GM19372 (cell line): ENCODE measurements at regions not wholly inside any gene's neighbourhood (a gene's known extent, or its start where the extent isn't known, plus 50 kb on each side); places are given as distances from the start of the nearest gene placed in this dataset.
"Not testable (repeated sequence)": the region's sequence is repeated elsewhere in the genome, so short reads cannot be mapped to it uniquely, and the experiment has no call there.

Experiments
- ATAC-seq: cut with Tn5 transposase; IDR thresholded peaks from one replicate; pipeline ENCODE4 v1.9.1; 2021; ENCODE audit warnings: mild to moderate bottlenecking, low read depth, moderate library complexity; ENCODE audit not compliant: unreplicated experiment

DNA sequence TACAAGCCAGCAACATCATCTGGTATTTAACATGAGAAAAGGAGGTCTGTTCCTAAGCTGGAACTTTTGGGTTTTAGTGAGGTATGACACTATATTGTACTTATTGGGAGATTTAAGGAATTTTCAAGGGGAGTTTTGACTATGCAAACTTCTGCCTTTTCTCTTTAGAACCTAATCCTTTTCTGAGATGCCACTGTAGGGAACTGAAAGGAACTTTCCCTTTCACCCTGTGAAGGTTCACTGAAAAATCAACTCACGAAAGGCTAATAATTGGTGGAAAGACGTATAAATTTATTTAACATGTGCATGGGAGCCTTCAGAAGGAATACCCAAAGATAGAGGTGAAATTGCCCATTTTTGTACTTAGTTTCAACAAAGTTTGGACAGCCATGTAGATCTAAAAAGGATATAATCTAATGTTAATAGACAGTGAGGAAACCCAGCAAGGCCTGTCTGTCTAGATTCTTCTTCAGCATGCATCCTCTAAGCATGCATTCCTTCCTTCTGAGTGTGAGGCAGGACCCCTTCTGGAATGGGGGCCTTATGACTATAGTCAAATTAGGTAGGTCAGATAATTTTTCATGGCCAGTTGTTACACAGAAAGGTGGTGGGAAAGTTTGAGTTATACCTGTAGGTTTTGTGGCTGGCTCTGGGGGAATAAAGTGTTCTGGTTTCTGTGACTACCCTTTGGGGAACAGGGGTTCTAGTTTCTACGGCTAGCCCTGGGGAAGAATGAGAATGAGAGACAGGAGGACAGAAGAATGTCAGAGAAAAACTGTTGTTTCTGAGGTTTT, 200.3 kb downstream of the C9orf152 start:
- ATAC-seq = peak; percentile 78

DNA sequence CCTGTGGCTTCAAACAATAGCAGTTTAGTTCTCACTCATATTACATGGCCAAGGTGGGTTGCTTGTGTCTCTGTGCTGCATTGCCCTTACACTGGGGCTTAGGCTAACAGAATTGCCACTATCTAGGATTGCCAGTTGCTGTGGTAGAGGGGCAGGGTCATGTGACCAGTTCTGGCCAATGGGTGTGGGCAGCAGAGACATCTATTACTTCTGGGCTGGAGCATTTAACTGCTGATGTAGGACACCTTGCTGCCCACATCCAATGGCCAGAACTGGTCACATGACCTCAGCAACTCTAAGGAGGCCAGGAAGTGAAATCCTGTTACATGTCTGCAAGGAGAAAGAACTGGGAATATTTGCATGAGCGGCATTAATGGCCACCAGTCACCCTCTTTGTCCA, 199.3 kb downstream of the C9orf152 start:
- no peak for ATAC-seq

DNA sequence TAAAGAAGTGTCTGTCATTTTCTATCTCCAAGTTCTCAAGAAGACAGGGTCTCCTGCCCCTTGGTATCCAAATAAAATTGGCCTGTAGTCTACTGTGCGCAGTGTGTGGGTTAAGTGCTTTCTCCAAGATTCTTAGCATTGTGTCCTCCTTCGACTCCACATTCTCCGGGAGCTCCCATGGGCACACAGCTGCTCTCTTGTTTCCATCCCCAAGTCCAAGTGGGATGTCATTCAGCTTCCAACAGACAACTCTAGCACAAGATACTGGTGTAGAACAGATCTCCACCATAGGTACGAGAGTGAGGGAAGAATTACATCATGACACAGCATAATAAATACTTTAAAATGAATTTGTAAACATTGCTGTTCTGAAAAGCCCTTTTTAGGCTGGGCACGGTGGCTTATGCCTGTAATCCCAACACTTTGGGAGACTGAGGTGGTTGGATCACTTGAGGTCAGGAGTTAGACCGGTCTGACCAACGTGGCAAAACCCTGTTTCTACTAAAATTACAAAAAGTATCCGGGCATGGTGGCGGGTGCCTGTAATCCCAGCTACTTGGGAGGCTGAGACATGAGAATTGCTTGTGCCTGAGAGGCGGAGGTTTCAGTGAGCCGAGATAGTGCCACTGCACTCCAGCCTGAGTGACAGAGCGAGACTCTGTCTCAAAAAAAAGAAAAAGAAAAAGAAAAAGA, 196.2 kb downstream of the C9orf152 start:
- no peak for ATAC-seq

DNA sequence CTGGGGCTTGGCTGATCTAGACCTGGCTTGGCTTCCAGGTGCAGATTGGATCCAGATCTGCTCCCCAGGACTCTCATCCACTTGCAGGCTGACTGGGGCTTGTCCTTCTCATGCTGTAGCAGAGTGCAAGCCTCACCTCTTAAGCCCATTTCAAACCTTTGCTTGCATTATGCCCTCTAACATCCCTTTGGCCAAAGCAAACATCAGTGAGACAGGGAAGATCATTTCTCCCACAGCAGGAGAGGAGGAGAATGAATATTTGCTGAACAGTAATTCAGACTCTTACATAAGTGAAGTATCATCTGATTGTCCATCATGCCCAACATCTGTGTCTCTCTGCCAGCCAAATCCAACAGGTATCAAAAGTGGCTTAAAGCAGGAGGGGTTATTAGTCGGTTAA, 194.9 kb downstream of the C9orf152 start:
- ATAC-seq = no peak

DNA sequence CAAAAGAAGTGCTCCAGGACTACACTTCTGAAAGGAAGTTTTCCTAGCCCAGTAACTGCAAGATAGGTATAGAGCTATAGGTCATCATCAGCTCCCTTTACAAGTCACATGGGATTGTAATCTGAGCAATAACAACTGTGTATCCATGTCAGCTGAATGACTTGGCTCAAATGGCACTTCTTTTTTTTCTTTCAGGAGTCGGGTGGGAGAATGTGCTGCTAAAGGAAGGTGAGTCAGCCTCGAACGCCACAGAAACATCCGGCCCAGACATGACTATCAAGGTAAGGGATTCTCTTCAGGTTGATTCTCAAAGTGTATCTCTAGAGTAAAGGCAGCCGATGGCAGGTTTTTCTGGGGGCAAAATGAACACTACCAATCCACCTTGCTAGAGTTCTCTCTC, 192.2 kb downstream of the C9orf152 start:
- ATAC-seq = no peak

DNA sequence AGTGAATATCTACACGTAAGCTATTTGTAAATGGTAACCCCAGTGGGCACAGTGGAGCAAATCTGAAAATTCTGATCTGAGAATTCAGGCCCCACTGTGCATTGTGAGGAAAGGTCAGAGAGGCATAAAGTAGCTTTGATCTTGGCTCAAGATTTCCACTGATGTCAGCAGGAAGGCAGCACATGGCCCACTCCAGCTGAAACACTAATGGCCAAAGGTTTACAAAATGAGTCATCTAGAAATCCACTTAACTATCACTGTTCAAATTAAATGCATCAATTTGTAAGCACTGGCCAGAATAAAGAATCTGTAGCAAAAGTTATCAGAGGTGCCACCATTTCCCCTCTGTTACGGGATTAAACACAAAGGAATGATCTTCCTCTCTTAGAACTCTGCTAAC, 191.6 kb downstream of the C9orf152 start:
- ATAC-seq = no peak

DNA sequence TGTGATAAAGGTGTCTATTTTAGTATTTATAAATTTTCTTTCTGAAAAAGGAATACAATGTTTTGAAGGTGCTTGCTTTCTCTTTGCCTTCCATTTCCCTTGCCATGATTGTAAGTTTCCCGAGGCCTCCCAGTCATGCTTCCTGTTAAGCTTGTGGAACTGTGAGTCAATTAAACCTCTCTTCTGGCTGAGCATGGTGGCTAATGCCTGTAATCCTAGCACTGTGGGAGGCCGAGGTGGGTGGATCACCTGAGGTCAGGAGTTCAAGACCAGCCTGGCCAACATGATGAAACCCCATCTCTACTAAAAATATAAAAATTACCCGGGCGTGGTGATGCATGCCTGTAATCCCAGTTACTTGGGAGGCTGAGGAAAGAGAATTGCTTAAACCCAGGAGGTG, 187.7 kb downstream of the C9orf152 start:
- ATAC-seq = not testable (repeated sequence)

DNA sequence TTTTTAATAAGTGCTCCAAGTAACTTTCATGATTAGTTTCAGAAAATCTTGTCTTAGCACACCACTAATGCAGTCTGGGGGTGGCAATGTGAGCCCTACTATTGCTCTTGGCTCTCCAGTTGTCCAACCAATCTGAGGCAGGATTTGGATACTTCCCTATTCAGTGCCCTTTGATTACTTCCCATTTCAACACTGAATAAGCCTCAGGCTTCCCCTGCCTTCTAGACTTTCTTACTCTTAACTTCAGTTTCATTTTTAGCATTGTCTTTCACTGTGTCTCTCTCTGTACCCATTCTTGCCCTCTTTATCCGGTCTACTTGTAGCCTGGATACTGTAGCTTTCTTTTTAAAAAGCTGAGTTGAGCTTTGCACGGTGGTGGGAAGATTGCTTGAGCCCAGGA, 186.1 kb downstream of the C9orf152 start:
- peak; percentile 80 for ATAC-seq

DNA sequence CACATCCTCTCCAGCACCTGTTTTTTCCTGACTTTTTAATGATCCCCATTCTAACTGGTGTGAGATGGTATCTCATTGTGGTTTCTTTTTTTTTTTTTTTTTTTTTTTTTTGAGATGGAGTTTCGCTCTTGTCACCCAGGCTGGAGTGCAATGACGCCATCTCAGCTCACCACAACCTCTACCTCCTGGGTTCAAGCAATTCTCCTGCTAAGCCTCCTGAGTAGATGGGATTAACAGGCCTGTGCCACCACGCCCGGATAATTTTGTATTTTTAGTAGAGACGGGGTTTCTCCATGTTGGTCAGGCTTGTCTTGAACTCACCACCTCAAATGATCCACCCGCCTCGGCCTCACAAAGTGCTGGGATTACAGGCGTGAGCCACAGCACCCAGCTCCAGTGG, 184.7 kb downstream of the C9orf152 start:
- not testable (repeated sequence) for ATAC-seq

DNA sequence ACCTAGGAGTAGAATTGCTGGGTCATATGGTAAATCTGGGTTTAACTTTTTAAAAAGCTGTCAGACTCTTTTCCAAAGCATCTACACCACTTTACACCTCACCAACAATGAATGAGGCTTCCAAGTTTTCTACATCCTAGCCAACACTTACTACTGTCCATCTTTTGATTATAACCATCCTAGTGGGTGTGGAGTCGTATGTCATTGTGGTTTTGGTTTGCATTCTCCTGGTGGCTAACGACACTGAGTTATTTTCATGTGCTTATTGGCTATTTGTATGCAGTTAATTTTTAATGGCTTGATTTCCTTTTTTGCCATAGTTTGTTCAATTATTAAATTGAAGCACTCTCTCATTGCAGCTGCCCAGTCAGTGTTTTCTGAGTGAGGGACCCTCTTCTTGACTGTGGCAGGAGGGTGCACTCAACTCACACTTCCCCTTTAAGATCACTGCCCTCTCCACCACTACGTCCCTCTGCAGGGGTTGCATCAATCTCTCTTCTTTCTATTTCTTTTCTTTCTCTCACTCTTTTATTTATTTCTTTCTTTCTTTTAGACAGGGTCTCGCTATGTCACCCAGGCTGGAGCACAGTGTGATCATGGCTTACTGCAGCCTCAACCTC, 182.3 kb downstream of the C9orf152 start:
- ATAC-seq = no peak

DNA sequence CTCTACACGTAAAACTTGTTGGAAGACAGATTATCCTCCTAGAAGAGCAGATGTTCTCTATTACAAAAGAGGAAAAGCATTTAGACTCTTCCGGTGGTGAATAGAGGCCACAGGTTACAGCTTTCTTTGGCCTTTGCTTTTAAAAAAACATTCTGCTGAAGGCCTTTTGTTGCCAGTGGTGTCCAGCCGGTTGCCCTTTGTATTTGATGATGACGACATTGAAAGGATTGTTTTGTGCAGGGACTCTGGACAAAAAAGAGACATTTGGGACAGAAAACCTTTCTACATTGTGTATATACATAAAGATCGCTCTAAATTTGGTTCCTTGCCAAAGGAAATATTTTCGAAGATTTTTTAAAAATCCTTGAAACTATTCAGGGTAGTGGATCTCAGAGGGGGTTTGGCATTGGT, 180.3 kb downstream of the C9orf152 start:
- no peak for ATAC-seq

DNA sequence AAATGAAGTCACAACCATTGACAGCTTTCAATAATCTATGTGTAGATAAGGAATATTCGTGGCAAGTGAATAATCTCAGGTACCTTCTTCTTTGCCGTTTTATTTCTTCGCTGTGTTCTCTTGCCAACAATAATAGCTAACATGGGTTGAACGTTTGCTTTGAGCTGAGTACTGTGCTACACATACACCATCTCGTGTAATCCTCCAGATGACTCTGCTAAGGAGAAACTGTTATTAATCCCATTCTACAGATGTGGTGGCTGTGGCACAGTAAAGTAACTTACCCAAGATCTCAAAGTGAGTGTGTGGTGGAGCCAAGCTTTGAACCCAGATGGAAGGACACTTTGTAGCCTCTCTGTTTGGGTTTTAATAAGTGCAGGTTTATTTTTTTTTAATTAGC, 179.7 kb downstream of the C9orf152 start:
- ATAC-seq = no peak

DNA sequence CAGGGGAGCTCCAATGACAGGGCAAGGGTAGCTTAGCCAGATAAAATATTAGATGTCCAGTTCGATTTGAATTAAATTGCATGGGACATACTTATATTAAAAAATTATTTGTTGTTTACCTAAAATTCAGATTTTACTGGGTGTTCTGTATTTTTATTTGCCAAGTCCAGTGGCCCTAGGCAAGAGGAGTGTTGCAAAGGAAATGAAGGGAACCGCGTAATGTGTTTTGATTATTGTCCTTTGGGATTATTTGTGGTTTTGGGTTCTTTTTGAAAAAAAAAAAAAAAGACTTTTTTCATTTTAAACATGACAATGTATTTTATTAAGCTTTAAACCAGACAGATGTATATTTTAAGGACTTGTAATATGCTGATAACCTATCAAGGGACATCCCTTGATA, 179.3 kb downstream of the C9orf152 start:
- no peak for ATAC-seq

DNA sequence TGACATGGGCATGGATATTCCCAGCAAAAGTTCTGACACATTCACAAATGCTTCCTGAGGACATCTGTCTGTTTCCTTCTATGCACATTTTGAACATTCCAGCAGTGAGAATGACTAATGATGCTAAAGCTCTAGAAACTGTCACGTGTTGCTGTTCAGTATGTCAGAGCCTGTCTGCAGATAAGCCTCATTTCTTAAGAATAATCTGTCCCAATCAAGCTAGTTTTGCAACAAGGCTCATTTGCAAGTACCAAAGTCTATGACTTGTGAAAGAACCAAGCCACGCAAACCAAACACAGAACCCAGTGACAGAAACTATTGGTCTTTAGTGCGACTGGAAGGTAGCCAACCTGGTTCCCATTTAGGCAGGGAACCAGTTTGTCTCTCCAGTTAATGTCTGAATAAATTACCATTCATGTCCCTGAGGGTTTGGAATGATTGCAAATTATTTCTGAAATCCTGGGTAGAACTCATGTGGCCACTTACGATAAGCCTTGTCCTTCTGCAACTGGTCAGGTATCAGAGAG, 178.5 kb downstream of the C9orf152 start:
- ATAC-seq = no peak

DNA sequence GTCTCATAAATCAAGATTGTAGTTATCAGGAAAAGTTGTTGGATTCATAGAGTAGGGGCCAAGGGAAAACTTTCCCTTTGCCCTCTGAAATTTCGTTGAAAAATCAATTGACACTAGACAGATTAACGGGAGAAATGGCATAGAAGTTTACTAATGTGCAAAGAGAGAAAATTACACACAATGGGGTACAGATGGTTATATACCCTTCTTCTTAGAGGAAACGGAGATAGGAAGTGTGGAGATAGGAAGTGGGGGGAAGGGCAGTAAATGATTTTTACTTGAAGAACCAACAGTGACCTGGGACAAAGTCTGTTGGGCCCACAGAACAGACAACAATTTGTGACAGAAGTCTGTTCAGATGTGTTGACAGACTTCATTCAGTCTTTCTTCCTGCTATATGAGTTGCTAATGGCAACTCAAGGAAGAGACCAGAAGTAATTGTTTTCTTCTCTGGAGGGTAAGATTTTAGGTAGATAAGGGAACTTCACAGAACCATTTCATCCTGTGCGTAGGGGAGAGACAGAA, 177.9 kb downstream of the C9orf152 start:
- no peak for ATAC-seq

DNA sequence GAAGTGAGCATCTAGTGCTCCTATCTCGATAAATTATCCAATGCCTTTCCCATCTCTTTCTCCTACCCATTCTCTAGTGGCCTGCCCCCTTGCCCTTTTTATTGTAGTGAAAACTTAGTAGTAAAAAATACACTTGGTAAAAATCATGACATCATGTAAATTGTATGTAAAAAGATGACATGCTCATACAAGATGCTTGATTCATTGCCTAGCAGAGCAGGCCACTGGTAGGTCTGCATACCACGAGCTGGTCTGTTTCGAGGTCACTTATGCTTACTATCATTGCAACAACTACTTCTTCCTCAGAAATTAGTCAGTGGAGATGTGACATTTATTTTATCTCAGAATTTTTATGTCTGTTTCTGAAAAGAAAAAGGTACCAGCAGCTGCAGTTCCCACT, 177.3 kb downstream of the C9orf152 start:
- ATAC-seq = no peak

DNA sequence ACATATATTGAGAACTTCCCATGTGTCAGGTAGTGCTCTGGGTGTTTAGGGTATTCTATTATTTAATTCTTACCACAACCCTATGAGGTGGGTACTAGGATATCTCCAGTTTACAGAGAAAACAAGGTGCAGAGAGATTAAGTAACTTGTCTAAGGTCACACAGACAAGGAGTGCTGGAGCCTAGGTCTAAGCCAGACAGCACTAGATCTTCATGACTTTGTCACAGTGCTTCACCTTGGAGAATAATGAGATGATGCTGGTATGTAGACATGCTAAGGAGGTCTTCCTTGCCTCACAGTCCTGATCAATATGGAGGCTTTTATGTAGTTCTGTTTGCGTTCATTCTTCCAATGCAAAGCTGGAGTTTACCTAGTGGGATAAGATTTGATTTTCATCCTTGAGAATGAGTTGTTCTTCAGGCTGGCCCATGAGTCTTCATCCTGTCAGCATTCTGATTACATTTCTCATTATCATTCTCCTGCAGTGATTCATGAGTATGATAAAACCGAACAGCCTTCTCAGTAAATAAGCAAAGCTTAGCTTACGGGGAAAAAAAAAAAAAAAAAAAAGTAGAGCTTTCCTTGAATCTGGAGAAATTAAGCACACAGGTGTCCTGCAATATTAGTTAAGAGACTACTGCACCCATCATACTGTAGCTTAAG, 176.3 kb downstream of the C9orf152 start:
- ATAC-seq = no peak

DNA sequence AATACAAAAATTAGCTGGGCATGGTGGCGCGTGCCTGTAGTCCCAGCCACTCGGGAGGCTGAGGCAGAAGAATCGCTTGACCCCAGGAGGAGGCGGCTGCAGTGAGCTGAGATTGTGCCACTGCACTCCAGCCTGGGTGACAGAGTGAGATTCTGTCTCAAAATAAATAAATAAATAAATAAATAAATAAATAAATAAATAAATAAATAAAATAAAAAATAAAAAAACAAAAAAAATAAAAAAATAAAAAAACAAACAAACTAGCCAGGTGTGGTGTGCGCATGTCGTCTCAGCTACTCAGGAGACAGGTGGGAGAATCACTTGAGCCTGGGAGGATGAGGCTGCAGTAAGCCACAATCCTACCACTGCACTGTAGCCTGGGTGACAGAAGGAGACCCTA, 175.4 kb downstream of the C9orf152 start:
- not testable (repeated sequence) for ATAC-seq

DNA sequence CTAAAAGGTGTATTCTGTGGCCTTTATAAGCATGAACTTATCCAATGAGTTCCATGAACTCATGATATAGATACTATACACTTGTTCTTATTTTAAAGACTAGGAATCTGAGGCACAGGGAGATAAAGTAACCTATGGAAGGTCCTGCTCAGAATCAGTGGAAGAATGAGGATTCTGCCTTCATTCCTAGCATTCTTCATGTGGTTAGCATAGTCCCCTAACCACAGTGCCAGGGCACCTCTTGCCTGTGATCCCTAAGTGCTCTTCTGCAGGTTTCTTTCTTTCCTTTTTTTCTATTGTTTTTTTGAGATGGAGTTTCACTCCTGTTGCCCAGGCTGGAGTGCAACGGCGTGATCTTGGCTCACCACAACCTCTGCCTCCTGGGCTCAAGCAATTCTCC, 174.1 kb downstream of the C9orf152 start:
- ATAC-seq = no peak

DNA sequence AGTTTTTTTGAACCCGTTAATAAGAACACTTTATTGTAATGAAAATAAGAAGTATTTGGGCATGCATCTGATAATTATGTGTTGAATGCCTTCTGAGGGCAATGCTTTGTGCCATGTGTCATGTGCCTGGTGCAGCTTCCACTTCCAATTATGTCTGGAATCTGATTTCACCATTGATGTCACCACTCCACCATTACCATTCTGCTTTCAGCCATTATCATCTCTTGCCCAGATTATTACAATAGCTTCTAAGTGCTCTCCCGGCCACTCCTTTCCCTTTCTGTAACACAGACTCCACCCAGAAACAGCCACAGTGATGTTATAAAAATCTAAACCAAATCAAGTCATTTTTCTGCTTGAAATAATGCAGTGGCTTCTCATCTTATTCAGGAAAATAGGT, 171.7 kb downstream of the C9orf152 start:
- ATAC-seq = no peak

DNA sequence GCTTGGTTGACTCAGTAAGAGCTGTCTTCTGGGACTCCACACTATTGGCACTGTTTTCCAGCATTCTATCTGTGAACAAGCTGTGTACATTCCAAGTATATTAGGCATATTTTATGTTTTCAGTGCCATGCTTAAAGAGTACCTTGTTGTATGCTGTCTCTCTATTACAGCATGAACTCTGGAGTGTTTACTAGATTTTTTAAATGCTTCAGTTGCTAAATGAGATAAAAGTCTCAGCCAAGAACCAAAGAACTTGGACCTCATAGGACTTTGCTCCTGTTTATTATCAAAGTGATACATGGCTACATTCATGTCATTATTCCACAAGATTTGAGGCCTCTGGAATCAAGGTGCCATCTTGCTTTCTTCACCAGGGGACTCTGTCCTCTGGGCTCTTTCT, 167.2 kb downstream of the C9orf152 start:
- ATAC-seq = no peak
